Fibroblast of skin of right quadriceps (primary cell): ENCODE measurements at regions not wholly inside any gene's neighbourhood (a gene's known extent, or its start where the extent isn't known, plus 50 kb on each side); places are given as distances from the start of the nearest gene placed in this dataset.

Experiments used
- DNase-seq: peaks from one replicate; pipeline ENCODE4 v3.0.0-alpha.2; 2013

DNA sequence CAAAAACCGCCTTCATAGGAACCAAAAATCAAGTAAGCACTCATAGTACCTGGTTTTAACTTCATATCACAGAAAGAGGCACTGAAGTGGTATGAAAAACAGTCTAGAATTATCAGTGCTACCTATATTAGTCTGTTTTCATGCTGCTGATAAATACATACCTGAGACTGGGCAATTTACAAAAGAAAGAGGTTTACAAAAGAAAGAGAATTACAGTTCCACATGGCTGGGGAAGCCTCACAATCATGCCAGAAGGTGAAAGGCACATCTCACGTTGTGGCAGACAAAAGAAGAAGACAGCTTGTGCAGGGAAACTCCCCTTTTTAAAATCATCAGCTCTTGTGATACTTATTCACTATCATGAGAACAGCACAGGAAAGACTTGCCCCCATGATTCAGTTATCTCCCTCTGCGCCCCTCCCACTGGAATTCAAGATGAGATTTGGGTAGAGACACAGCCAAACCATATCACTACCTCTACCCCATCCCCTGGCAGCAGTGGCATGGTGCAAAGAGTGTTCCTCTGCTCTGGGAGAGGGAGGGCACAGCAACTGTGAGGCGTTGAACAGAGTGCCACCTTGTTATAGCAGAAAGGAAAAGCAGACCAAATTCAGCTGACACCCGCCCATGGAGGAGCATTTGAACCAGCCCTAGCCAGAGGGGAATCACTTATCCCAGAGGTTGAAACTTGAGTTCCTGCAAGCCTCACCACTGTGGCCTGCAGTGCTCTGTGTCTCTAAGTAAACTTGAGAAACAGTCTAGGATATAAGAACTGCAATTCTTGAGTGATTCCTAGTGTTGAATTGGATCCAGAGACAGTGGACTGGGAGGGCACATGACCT is 61.9 kb upstream of the PTPRZ1 start:
- DNase-seq = no peak

DNA sequence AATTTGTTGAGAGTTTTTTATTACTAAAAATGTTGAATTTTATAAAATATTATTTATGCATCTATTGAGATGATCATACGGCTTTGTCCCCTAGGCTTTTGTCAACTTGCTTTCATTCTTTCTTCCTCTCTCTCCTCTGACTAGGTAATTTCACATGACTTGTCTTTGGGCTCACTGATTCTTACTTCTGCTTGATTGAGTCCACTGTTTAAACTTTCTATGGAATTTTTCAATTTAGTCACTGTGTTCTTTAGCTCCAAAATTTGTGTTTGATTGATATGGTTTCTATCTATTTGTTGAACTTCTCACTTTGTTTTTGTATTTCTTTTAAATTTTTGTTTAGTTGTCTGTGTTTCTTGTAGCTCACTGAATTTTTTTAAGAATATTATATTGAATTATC is 65.9 kb upstream of the PTPRZ1 start:
- no peak for DNase-seq

DNA sequence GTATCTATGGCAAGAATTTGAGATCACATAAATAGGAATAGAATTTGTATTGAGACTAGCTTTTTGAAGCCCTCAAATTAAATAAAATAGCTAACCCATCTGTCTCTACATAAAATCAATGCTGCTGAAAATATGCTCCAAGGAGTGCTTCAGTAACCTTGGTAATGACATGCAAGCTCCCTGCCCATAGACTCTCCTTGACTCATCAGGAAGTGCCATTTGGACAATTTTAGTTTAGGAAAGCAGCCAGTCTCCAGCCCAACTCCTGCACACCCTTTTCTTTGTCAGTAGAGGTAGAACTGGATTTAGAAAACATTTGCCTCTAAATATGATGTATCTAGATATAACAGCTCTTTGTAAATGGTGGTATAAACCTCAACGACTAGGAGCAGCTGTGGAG is 69.9 kb upstream of the PTPRZ1 start:
- no peak for DNase-seq

DNA sequence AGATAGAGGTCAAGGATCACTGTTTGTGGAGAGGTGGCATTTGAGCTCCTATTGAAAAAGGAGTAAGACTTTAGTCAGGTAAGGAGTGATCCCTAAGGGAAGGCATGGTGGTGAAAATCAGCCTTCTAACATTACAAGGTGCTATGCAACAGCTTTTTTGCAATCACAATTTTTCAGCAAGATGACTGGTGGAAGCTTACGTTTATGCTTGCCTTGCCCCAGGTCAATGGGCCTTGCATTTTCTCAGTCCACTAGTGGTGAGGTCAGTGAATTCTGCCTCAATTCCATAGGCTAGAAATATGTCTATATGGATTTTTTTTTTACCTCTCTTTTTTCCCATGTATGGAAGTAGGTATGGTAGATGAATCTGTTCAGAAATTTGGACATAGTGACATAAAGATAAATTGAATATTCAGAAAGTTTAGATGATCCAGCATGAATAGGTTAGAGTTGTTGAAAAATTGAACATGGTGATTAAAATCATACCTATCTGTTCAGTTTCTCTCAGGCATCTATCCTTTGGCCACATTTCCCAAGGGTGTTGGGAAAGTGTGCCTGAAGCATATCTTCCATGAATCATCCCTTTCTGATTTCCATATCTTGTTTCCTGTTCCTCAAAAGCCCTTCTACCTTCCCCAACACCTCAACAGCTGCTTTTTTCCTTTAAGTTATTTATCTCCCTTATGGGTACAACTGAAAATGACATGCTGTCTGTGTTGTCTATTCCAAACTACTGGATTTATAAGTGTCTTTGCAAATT is 71.9 kb upstream of the PTPRZ1 start:
- no peak for DNase-seq

DNA sequence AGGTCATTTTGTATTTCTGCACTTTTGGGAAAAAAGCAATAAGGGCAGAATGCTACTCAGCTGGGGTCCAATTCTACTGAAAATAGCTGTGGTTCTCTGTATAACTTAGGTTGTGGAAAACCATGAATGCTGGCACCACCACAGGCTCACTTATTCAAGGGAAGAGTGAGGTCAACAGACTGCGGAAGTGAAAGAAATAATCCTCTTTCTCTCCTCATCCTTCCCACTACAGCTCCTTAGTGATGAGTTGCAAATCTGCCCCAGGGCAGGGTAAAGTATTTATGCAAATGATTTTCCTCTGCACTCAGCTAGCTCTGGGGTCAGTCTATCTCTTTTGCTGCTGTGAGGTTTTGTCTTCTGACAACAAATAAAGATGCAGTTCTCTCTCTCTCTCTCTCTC is 74.1 kb upstream of the PTPRZ1 start:
- no peak for DNase-seq

DNA sequence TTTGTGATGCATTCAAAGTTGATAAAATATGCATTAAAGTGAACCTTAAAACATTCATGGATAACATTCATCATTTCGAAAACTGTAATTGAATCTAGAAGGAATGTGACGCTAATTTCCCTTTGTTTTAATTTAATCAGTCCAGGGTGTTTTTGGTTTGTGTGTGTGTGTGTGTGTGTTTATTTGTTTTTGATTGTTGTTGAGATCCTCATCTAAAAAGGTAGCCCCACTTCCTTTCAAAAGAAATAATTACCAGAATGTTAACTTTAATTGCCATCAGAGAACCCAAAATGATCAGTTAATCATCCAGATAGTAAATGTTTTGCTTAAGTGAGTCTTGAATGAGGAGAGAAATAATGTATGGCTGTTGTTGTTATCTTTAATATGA is 74.5 kb upstream of the PTPRZ1 start:
- DNase-seq = no peak

DNA sequence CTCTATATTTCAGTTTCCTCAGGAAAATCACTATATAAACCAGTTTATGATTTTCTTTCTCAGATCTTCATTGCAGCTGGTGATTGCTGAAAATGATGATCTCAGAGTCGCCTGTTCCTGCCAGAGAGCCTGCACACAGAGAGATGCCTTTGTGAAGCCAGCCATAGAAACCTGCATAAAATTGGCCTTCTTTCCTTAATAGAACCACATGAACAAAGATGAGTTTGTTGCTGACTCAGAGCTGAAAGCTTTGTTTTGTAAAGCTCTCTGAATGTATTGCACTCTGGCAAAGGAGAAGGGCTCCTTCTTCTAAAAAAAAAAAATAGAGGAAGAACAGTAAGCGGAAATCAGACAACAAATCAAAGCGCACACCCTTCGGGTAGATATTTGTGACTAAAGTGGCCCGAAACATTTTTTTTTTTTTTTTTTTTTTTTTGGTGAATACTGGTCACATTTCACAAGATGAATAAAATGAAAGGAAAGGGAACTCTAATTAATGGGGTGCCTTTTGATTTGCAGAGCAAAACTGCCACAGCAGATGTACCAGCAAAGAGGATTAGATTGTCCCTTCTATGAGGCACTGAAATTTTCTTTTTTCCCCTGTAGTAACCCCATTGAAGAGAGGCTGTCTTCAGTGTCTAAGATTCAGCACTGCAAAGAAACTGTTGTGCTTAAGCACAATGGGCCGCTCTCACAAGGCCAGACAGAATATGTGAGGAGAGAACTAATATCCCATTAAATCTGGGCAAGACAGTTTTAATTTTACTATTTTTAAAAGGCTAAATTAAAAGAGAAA is 75.1 kb upstream of the PTPRZ1 start:
- DNase-seq = no peak

DNA sequence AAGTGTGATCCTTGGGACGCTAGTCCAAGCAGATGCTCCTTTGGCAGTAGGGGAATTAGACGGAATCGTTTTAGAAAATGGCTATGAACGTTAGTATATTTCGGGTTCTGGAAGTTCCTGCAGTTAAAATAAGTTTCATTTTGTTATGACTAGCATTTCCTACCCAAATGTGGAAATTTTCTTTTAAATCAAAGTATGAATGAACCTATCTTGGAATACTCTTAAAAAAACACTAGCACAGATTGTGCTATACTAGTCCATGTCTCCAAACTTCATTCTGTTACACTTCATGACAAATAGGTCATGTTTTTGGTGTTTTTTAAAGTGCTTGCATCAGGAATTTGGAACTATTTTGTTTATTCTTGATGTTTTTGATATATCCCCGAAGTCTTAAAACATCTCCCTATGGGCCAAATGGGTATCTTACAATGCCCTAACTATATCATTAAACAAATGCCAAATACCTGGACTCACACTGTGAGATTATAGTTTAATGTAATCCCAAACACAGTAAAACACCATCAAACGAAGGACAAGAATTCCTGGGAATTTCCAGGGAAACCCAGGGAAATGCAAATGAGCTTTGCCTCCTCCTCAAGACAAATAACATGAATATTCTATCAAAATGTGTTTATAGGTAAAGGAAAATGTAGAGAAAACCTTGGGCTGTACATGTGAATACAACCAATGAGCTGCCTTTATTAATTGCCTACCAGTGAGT is 75.9 kb upstream of the PTPRZ1 start:
- DNase-seq = no peak

DNA sequence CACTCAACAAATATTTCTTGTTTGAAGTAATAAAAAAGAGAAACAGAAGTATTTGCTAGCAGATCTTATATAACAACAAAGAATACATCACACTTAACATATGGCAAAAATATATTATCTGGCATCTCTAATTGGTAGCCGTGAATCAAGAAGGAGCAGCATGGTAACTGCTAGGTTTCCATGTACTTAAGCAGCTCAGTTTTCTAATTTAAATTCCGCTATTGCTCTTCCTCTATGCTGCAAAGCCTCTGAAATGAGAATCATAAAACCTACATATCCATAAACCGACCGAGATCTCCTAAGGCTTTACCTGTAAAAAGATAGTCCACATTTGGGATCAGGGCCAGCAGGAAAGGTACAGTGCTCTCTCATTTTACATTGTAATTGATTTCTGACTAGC is 76.6 kb upstream of the PTPRZ1 start:
- DNase-seq = no peak

DNA sequence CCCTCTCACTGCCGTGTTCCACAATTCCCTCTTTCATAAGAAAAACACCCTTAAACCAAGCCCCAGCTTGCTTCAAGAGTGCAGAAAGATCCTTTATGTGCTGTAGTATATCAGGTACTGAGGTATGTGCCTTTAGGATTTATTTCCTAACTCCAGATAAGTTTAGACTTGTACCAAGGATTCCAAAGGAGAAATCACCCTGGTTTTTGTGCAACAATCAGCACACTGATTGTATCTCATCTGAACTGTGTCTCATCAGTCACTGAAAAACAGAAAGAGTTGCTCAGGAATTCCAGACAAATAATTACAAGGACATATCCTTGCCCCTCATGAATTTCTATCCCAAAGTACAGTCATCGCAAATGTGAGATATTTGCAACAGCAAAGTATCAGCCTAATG is 77.2 kb upstream of the PTPRZ1 start:
- no peak for DNase-seq

DNA sequence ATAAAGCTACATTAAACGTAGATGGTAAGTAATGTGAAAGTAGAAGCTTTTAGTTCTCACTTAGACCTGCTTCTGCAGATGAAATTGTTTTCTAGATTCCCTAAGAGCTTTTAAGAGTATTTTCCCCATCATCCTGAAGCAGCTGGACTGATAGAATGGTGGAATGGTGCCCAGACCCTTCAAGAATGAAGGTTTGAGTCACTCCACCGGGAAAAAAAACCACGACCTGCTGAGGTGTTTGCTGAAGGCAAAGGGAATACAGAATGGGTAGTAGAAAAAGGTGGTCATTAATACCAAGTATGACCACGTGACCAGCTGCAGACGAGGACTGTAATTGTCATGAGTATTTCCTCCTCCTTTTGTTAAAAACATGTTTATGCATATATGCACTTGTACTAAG is 79.2 kb upstream of the PTPRZ1 start:
- DNase-seq = no peak

DNA sequence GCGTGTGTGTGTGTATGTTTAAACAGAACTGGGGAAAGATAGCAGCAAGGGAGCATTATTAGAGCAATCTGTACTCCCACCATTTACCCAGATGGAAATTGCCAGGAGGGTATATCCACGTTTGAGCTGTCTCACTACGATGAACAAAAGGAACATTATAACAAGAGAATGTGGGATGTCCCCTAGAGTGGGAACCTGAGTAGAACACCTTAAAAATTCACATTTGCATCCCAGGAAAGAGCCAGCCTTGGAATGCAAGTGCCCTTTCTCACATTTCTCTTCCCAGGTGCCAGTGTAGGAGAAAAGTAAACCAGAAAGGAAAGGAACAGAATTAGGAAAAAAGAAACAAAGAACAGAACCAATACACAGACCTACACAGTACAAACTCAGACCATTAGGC is 95.3 kb upstream of the PTPRZ1 start:
- DNase-seq = no peak

DNA sequence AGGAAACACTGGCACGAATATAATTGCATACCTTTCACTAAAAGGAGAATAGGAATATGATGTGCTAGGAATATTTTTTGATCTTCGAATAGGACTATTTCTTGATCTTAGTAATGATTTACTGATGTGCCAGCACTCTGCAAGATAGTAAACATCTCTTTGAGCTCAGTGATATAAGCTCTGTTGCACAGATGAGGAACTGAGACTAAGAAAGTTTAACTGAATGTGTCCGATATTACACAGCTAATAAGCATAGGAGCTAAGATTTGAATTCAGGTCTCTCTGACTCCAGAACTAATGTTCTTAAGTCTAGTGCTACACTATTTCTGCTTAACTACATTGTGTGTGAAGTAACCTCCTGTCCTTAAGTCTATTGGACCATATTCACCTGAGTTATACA is 98.4 kb upstream of the PTPRZ1 start:
- no peak for DNase-seq

DNA sequence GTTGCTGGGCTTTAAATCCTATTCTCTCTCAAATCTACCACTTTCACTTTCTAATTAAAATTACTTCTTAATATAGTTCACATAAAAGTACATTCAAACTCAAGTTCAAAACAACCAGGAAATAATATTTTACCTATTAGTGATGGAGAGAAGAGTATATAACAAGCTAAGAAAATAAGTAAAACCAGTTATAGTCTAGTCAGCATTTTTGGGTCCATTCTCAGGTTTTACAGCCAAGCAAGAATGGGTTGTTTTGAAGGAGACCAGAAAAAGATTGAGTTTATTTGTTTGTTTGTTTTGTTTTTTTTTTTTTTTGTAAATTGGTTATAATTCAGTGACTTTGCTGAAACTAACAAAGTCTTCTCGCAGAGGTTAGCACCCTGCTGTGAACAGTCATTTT is 106.3 kb upstream of the PTPRZ1 start:
- no peak for DNase-seq

DNA sequence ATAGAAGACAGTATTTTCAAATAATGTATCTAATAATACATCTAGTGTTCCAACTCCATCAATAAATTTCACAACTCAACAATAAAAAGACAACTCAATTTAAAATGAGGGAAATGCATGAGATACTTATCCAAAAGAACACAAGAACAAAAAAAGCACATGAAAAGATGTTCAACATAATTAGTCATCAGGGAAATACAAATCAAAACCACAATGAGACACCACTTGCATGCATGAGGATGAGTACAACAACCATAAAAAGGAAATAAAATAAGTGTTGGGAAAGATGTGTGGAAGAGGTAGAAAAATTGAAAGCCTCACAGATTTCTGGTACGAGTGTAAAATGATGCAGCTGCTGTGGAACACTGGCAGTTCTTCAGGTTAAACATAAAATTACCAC is 111.6 kb upstream of the PTPRZ1 start:
- peak; percentile 13 for DNase-seq

DNA sequence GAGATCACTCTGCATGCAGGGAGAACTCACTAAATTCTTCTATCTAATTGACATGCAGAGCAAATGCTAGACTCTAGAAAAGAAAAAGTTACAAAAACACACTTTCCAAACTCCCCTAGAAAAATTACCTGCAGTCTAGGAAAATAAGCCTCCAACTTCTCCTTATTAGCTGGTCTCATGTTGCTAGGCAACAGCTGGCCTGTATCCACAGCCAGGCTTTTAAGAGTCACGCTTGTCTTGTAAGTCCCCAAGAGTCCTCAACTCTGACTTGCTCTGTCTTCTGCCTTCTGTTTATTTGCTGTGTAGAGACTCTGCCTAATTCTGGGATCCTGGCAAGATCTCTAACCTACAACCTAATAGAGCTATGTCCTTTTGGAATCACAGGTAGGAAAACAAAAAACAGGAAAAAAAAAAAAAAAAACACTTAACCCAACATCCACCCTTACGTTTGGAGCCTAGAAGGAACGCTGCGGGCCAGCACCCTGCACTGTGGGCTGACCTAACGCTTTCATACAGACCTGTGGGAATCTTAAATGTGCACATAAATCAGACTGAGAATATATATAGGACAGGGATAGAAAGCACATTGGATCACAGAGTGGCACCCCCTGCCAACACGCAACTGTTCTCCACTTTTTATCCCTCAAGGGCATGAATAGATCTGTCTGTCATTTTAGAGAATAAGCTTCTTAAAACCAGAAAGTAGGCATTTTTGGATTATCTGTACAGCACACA is 117.0 kb upstream of the PTPRZ1 start:
- no peak for DNase-seq

DNA sequence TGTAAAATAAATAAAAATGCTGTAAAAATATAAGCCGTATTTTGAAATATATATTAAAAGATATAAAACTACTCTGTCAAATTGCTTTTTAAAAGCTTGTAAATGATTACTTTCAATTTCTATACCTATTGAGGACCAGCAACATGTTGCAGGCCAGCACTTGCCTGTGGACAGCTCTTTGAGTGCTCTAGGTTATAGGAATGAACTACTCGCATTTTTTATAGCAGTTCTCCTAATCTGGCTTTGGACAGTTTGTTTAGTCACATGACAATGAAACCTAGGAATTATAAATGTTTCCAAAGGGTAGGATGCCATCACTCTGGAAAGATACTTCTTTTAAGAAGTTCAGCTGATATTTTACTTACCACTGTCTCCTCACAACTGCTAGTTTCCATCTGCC is 117.7 kb upstream of the PTPRZ1 start:
- DNase-seq = no peak

DNA sequence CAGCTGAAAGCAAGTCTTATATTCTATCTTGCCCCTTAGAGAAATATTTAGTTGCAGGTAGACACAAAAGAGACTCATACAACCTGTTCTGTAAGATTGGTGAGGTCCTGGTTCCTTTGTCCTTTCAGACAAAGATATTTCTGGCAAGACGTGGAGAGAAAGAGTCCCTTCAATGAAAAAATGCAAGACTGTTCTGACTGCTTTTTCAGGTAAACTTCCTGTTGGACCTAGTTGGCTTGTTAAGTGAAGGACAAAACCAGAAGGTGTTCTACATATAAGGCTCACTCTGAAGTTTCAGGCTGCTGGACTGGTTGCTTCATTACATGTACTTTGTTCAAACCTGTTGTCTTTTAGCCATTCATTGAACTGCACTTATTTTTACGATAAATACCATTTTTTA is 119.0 kb upstream of the PTPRZ1 start:
- no peak for DNase-seq

DNA sequence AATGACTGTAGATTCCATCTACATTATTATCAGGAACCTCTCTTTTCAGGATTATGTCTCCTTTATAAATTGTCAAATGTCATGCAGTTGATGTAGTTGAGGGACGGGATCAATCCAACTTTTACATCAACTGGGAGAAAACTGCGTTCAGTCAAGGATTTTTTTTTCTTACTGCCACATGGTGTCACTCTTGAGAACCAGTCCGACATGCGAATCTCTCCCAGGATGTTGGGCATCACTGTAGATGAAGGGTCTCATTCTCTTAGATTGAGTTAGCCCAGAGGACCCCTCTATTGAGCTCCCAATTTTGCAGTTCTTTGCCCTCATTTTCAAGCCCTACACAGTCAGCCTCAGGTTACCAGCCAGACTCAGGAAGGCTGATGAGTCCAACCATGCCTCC is 120.3 kb upstream of the PTPRZ1 start:
- DNase-seq = peak; percentile 21

DNA sequence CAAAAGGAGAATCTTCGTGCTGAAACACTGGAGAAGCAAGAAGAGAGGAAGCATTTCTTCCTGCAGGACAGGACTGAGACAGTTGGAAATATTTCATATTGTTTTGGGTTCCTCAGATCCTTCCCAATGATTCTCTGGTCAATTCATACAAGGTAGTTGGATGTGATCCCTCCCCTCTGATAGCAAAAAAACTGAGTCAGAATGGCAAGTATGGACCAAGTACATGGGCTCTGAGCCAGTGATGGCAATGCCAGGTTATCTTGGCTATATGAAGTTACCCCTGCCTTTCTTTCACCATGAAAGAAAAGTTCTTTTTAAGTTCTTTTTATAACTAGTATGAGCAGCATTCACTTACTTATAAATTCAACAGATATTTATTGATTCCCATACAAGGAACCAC is 124.4 kb upstream of the PTPRZ1 start:
- DNase-seq = no peak

DNA sequence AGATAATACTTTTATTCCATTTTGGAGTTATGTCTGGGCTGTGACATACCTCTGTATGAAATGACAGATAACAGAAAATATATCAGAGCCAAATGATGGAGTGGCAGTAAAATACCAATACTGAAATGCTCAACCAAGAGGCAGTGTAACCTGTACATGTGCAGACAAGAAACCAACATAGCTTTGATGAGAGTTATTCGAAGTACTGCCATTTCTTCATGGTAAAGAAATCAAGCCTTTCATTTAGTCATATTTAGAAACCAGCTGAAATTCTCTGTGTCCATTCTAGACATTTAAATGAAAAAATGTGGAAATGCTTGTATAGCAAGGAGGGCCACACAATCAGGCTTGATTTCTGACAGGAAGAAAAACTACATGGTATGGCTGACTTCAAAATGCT is 127.1 kb upstream of the PTPRZ1 start:
- no peak for DNase-seq

DNA sequence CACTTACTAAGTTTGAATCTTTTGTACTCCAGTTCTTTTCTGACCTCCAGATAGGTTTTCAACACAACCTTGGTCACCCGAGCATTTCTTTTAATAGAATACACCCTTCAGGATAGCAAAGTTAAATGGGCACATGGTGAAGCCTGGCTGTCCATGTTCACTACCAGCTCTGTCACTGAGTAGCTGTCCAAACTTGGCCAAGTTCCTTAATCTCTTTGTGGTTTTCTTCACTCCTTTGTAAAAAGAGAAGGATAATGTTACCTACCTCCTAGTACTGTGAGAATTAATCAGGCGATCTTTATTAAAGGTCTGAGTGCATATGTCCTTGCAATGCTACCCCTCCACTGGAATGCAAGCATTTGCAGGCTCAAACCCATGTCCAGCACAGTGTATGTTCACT is 128.1 kb upstream of the PTPRZ1 start:
- DNase-seq = no peak
